ENCODE measurements at regions not wholly inside any gene's neighbourhood (a gene's known extent, or its start where the extent isn't known, plus 50 kb on each side); places are given as distances from the start of the nearest gene placed in this dataset.

- DNase-seq (ENCODE audit: low read depth in 3 of 3, low spot score in 2 of 3) = no peak
Observed at GRCh38 chr17:79269620-79270019, 195.0 kb downstream of the ENGASE start.

- no peak for DNase-seq (ENCODE audit: low read depth in 3 of 3, low spot score in 2 of 3)
Observed at GRCh38 chr17:79263191-79263590, 188.6 kb downstream of the ENGASE start.

GRCh38 chr17:79262624-79263023 lies 188.0 kb downstream of the ENGASE start:
- DNase-seq (ENCODE audit: low read depth in 3 of 3, low spot score in 2 of 3) = no peak

GRCh38 chr17:79261355-79262072 lies 186.9 kb downstream of the ENGASE start:
- DNase-seq (ENCODE audit: low read depth in 3 of 3, low spot score in 2 of 3) = no peak

GRCh38 chr17:79258843-79259242 lies 184.2 kb downstream of the ENGASE start:
- no peak for DNase-seq (ENCODE audit: low read depth in 3 of 3, low spot score in 2 of 3)

GRCh38 chr17:79258041-79258440 lies 183.4 kb downstream of the ENGASE start:
- no peak for DNase-seq (ENCODE audit: low read depth in 3 of 3, low spot score in 2 of 3)

GRCh38 chr17:79255926-79256585 lies 181.4 kb downstream of the ENGASE start:
- no peak for DNase-seq (ENCODE audit: low read depth in 3 of 3, low spot score in 2 of 3)

- DNase-seq (ENCODE audit: low read depth in 3 of 3, low spot score in 2 of 3) = no peak
Observed at GRCh38 chr17:79255456-79255855, 180.8 kb downstream of the ENGASE start.

- no peak for DNase-seq (ENCODE audit: low read depth in 3 of 3, low spot score in 2 of 3)
Observed at GRCh38 chr17:79255046-79255445, 180.4 kb downstream of the ENGASE start.

GRCh38 chr17:79252886-79253285 lies 178.3 kb downstream of the ENGASE start:
- no peak for DNase-seq (ENCODE audit: low read depth in 3 of 3, low spot score in 2 of 3)

- DNase-seq (ENCODE audit: low read depth in 3 of 3, low spot score in 2 of 3) = no peak
Observed at GRCh38 chr17:79251824-79252223, 177.2 kb downstream of the ENGASE start.

- no peak for DNase-seq (ENCODE audit: low read depth in 3 of 3, low spot score in 2 of 3)
Observed at GRCh38 chr17:79249929-79250521, 175.4 kb downstream of the ENGASE start.

- no peak for DNase-seq (ENCODE audit: low read depth in 3 of 3, low spot score in 2 of 3)
Observed at GRCh38 chr17:79248843-79249493, 174.3 kb downstream of the ENGASE start.

GRCh38 chr17:79246225-79247190 lies 171.9 kb downstream of the ENGASE start:
- no peak for DNase-seq (ENCODE audit: low read depth in 3 of 3, low spot score in 2 of 3)

GRCh38 chr17:79244665-79245064 lies 170.0 kb downstream of the ENGASE start:
- no peak for DNase-seq (ENCODE audit: low read depth in 3 of 3, low spot score in 2 of 3)

GRCh38 chr17:79243996-79244395 lies 169.4 kb downstream of the ENGASE start:
- no peak for DNase-seq (ENCODE audit: low read depth in 3 of 3, low spot score in 2 of 3)

- no peak for DNase-seq (ENCODE audit: low read depth in 3 of 3, low spot score in 2 of 3)
Observed at GRCh38 chr17:79243603-79243990, 169.0 kb downstream of the ENGASE start.

GRCh38 chr17:79242873-79243602 lies 168.4 kb downstream of the ENGASE start:
- DNase-seq (ENCODE audit: low read depth in 3 of 3, low spot score in 2 of 3) = no peak

GRCh38 chr17:79242393-79242792 lies 167.8 kb downstream of the ENGASE start:
- DNase-seq (ENCODE audit: low read depth in 3 of 3, low spot score in 2 of 3) = no peak

GRCh38 chr17:79241616-79242015 lies 167.0 kb downstream of the ENGASE start:
- DNase-seq (ENCODE audit: low read depth in 3 of 3, low spot score in 2 of 3) = no peak

All from right renal cortex interstitium (tissue), 3 donors.